AG04449 (cell line): ENCODE measurements at regions not wholly inside any gene's neighbourhood (a gene's known extent, or its start where the extent isn't known, plus 50 kb on each side); places are given as distances from the start of the nearest gene placed in this dataset.

Source experiments
- CTCF ChIA-PET: fragments of 350-600 bp; formaldehyde crosslinking; extraction: SDS; loops from one replicate; lab custom pipeline; 2021; ENCODE audit warnings: antibody characterized with exemption; lab: Yijun Ruan, JAX
- POLR2A ChIA-PET: fragments of 400-600, 350-600 bp; formaldehyde crosslinking; extraction: SDS; loops from one replicate; lab custom pipeline; 2020; ENCODE audit warnings: antibody characterized with exemption, inconsistent platforms; lab: Yijun Ruan, JAX
- DNase-seq: peaks from one replicate; pipeline ENCODE4 v3.0.0-alpha.2; 2010; ENCODE audit warnings: low read depth, low spot score
- H3K4me3 ChIP-seq: 2 replicates; pipeline ENCODE4 v1.5.1; 2011; ENCODE audit warnings: low read depth, mild to moderate bottlenecking, control low read depth, low read length
- TF ChIP-seq, protein P1 (sequence below): IDR thresholded peaks from one replicate; pipeline ENCODE4 v1.5.1; 2011; ENCODE audit warnings: mild to moderate bottlenecking, moderate library complexity, low read length, control low read depth, inconsistent platforms; ENCODE audit not compliant: insufficient read depth; ENCODE audit errors: missing control alignments

GRCh38 chr4:62275470-62275869, 1075.3 kb downstream of the ADGRL3 start:
- ChIA-PET CTCF (no interaction called here), POLR2A (no interaction called here)
- TF ChIP-seq, protein P1, sequence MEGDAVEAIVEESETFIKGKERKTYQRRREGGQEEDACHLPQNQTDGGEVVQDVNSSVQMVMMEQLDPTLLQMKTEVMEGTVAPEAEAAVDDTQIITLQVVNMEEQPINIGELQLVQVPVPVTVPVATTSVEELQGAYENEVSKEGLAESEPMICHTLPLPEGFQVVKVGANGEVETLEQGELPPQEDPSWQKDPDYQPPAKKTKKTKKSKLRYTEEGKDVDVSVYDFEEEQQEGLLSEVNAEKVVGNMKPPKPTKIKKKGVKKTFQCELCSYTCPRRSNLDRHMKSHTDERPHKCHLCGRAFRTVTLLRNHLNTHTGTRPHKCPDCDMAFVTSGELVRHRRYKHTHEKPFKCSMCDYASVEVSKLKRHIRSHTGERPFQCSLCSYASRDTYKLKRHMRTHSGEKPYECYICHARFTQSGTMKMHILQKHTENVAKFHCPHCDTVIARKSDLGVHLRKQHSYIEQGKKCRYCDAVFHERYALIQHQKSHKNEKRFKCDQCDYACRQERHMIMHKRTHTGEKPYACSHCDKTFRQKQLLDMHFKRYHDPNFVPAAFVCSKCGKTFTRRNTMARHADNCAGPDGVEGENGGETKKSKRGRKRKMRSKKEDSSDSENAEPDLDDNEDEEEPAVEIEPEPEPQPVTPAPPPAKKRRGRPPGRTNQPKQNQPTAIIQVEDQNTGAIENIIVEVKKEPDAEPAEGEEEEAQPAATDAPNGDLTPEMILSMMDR, result no peak
- no peak overlapping the region for H3K4me3 ChIP-seq
- DNase-seq, result no peak

GRCh38 chr4:62274782-62275181, 1074.7 kb downstream of the ADGRL3 start:
- H3K4me3 ChIP-seq, result no peak overlapping the region
- ChIA-PET CTCF (no interaction called here), POLR2A (no interaction called here)
- no peak for DNase-seq
- TF ChIP-seq, protein P1, result no peak

DNA sequence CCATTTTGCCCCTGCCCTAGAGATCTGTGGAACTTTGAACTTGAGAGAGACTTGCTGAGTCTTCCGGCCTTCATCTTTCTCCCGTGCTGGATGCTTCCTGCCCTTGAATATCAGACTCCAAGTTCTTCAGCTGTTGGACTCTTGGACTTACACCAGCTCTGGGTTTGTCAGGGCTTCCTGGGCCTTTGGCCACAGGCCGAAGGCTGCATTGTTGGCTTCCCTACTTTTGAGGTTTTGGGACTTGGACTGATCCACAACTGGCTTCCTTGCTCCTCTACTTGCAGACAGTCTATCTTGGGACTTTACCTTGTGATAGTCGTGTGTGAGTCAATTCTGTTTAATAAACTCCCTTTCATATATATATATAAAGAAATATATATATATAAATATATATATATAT, 1071.0 kb downstream of the ADGRL3 start:
- TF ChIP-seq, protein P1, result no peak
- POLR2A ChIA-PET, result no interaction called here
- no peak overlapping the region for H3K4me3 ChIP-seq
- CTCF ChIA-PET, result no interaction called here
- DNase-seq, result no peak

DNA sequence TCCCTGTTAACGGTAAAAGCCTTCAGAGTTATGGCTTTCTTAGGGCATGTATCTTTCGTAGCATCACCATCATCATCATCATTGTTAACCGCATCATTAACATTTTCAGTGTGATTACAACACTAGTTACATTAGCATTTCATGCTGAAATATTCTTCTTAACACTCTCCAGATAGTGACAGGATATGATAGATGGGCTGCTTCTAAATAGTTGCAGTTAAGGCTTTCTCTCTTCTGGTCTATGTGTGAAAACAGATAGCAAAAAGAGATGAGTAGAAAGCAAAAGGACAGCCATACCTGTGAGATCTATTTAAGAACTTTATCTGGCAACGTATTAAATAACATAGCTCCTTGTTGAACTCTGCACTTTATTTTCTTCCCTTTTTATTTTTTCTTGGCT, 1069.8 kb downstream of the ADGRL3 start:
- TF ChIP-seq, protein P1, result no peak
- CTCF ChIA-PET, result no interaction called here
- POLR2A ChIA-PET, result no interaction called here
- DNase-seq, result no peak
- H3K4me3 ChIP-seq, result no peak overlapping the region

DNA sequence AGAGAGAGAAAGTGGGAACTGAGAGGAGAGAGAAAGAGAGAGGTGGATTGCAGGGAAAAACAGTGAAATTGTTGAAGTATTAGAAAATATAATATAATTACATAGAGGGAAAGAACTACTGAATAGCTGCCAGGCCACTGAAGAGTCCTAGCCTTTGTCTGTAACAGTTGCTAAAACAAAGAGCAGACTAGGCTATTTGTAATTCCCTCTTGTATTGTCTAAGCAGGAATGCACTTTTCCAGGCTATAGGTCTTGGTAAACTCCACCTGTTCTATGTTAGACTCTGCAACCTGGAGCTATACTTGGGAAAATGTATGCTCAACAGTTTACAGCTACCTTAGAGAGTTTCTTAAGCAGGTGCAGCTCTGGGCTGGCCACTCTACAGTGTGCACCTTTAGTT, 1063.3 kb downstream of the ADGRL3 start:
- no peak overlapping the region for H3K4me3 ChIP-seq
- TF ChIP-seq, protein P1, result no peak
- CTCF ChIA-PET, result no interaction called here
- POLR2A ChIA-PET, result no interaction called here
- no peak for DNase-seq

DNA sequence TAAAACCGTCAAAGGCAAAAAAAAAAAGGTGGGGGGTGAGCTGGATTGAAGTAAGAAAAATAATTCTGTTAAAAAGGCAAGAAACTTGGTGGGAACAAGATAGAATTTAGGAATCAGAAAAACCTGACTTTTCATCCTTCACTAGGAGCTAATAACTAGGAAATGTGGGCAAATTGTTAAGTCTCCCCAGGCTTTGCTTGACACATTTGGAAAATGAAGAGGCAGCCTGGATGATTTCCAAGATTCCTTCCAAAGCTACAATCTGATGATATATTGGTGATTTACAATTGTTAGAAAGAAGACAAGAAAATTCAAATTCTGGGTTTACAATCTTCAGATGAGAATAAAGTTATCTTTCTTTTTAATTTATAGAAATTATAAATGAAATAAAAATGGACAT, 1062.5 kb downstream of the ADGRL3 start:
- CTCF ChIA-PET, result no interaction called here
- TF ChIP-seq, protein P1, result no peak
- H3K4me3 ChIP-seq, result no peak overlapping the region
- POLR2A ChIA-PET, result no interaction called here
- DNase-seq, result no peak
